GM12891 (cell line): ENCODE measurements at regions not wholly inside any gene's neighbourhood (a gene's known extent, or its start where the extent isn't known, plus 50 kb on each side); places are given as distances from the start of the nearest gene placed in this dataset.

Source experiments
- POLR2A ChIP-seq: IDR thresholded peaks from 2 replicates; pipeline ENCODE4 v1.6.1; 2011; ENCODE audit warnings: low read depth, low read length, control low read depth
- POLR2AphosphoS5 ChIP-seq: IDR thresholded peaks from 2 replicates; pipeline ENCODE4 v1.6.1; 2011; ENCODE audit warnings: low read depth, low read length, control low read depth
- POU2F2 ChIP-seq: IDR thresholded peaks from 2 replicates; pipeline ENCODE4 v1.6.1; 2011; ENCODE audit warnings: low read depth, mild to moderate bottlenecking, control low read depth, low read length, moderate library complexity
- TAF1 ChIP-seq: IDR thresholded peaks from 2 replicates; pipeline ENCODE4 v1.6.1; 2011; ENCODE audit warnings: low read depth, low read length, control low read depth

DNA sequence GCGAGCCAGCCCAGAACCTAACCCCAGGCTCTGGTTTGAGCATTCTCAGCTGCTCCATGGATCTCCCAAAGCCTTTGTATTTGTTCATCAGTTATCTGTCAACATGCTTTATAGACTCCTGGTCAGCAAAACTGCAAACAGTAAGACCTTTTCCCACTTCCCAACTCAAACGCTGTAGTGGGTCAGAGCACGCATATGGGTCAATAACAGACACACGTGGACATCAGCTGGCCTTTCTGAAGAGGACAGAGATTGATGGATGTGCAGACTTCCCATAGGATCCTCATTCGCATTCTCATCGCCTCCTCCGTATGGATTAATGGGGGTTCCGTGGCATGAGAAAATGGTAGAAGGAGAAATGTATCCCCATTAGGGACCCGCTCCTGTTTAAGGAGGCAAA is 508.1 kb downstream of the EIPR1 start:
- TF ChIP-seq POLR2A = no peak
- no peak for TF ChIP-seq TAF1
- no peak for TF ChIP-seq POLR2AphosphoS5
- TF ChIP-seq POU2F2 = no peak
